8988T (cell line): ENCODE measurements at regions not wholly inside any gene's neighbourhood (a gene's known extent, or its start where the extent isn't known, plus 50 kb on each side); places are given as distances from the start of the nearest gene placed in this dataset.
"Not testable (repeated sequence)": the region's sequence is repeated elsewhere in the genome, so short reads cannot be mapped to it uniquely, and the experiment has no call there.

Experiments
- DNase-seq: peaks from one replicate; pipeline ENCODE4 v3.0.0; 2011

DNA sequence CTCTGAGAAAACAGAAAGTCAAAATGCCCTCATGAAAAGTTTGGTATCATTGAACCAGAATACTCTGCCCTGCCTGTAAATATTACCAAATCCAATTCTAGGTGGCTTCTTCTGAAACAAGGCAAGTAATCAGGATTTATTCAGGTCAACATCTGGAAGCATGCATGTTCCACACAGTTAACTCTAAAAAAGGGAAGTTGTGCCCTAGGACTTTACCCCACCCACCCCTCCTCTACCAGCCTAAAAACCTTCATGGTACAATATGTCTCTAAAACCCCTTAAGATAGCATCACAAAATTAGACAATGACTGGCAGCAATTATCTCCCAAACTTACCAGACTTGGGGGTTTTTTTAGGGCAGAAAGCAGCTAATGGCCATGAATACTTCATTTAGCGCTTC is 414.8 kb upstream of the SLC30A5 start:
- no peak for DNase-seq

DNA sequence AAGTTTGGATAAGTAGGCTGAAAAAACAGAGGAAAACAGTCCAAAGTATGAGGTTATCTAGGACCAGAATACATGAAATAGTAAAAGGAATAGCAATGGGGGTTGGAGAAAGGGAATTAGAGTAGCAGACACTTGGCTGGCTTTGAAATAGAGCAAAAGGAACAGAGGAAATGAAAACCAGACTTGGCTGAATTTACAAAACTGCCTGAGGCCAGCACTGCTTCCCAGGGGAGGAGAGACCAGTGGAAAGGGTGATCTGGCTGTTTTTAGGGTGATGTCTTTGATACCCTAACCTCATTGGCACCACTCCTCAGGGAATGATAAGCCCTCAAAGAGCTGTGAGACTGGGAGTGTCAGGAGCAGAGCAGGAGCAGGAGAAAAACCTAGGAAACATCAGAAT is 413.4 kb upstream of the SLC30A5 start:
- no peak for DNase-seq

- DNase-seq: no peak
Observed at GRCh38 chr5:68681929-68682328, 411.9 kb upstream of the SLC30A5 start.

GRCh38 chr5:68682400-68683160 is 411.2 kb upstream of the SLC30A5 start:
- no peak for DNase-seq

- no peak for DNase-seq
Observed at GRCh38 chr5:68683632-68684036, 410.2 kb upstream of the SLC30A5 start.

- DNase-seq: no peak
Observed at GRCh38 chr5:68685863-68686262, 408.0 kb upstream of the SLC30A5 start.

DNA sequence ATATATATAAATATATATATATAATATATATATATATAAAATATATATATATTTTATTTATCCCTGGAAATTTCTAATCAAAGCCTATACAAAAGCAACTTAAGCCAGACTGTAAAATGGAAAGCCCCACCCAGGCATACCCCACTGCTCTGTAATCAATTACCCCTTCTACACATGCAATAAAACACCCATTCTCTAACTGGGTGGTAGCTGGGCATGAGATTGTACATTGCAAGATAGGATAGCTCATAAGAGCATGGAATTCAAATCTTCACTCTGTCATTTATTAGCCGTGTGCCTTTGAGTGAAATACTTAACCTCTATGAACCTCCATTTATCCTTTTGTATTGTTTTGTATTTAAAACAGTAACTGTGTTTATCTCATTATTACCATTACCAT is 405.3 kb upstream of the SLC30A5 start:
- DNase-seq: no peak

GRCh38 chr5:68689010-68689409 is 404.8 kb upstream of the SLC30A5 start:
- DNase-seq: no peak

- DNase-seq: not testable (repeated sequence)
Observed at GRCh38 chr5:68691874-68692273, 401.9 kb upstream of the SLC30A5 start.

DNA sequence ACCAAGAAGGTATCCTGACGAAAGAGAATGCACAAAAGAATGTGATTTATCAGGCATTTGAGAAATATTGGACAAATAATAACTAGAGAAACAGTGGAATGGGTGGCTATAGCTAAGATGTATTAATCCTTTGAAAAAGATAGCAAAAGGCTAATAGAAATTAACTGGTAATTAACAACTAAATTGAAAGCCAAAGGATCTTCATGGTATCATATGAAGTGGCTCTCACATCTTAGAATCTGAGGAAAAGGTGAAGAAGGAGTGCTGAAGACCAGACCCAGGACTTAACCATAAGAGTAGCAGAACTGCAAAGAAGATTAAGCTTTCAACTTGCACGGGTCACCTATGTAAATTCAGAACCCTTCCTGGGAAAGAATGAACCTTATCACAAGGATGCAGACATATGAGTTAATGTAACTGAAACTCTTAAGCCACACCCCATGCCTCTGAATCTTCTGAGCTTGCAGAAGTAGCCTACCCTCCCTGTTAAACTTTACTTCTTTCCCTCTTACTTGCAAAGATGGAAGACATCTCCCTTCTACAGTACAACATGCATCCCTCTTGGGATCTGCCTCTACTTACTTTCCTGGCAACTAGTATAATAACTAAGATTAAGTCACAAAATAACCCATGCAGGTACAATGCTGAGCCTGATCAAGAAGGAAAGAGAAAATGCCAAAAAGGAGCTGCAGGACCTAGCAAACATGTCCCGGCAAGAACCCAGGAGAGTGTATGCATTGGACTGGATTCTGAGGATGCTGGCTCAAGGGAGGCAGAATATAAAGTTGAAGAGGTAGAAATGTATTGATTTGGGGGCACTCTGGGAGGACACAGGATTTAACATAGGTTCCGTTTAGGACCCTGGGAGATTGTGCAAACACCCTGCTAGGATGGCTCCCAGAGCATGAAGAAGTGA is 395.5 kb upstream of the SLC30A5 start:
- DNase-seq: no peak

GRCh38 chr5:68699966-68700365 is 393.8 kb upstream of the SLC30A5 start:
- no peak for DNase-seq

DNA sequence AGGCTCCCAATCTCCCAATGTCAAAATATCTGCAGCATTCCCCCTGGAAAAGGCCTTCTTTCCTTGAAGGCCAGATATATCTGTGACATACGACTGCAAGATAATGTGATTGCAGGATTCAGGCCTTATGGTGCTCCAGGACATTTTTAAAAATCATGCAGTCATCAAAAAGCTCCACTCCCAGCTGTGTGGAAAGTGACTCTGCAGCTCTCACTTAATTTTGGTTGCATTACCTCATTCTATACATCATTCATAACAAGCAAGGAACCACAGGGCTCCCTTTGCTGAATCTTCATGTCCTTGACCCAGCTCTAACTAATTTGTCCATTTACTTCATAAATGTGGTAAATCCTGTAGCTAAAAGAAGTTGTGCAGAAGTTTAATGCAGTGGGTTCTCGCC is 386.2 kb upstream of the SLC30A5 start:
- no peak for DNase-seq

DNA sequence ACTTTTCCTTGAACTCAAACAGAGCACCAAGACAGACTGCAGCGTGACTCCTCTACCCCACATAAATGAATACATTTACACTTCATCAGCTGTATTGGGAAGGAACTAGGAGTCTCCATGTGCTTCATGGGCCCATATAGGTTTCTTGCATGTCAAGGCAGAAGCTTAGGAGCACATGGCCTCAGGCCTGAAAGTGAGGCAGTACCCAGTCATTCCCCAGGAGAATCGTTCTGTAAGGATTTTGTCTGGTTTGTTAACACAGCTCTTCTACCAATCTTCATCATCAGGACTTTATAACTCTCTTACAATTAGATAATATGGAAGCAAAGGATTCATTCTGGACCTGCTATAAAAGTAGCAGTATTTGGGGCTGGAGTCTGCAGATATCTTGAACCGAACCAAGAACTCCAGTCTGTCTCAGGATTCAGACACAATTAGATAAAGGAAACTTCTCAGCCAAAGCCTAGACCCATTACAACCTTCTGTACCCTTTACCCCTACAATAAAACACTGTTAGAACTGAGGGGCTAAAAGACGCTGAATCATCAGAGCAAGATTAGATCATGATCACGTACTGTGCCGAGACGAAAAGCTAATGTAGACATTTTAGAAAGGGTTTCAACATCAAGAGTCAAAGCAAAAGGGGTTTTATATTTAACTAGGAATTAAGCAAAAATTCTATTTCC is 385.5 kb upstream of the SLC30A5 start:
- no peak for DNase-seq

- no peak for DNase-seq
Observed at GRCh38 chr5:68708842-68709170, 385.0 kb upstream of the SLC30A5 start.

- no peak for DNase-seq
Observed at GRCh38 chr5:68709239-68709638, 384.6 kb upstream of the SLC30A5 start.

DNA sequence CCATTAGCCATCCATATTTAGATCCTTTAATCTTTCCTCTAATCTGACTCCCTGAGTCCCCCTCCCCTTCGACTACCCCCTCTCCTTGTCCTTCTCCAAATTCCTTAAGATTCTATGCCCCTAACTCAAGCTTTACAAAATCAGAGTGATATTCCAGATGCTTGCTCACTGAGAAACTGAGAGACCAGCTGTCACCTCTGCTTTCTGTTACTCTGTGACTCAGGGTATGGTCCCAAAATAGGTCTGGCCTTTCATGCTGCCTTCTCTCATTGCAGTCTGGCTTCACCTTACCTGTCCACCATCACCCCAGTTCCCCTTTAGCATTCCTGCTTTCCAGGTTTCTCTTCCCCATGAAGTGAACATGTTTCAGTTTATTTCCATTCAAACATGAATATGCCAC is 383.3 kb upstream of the SLC30A5 start:
- DNase-seq: no peak

- no peak for DNase-seq
Observed at GRCh38 chr5:68711293-68712200, 382.3 kb upstream of the SLC30A5 start.

- no peak for DNase-seq
Observed at GRCh38 chr5:68714810-68715209, 379.0 kb upstream of the SLC30A5 start.

DNA sequence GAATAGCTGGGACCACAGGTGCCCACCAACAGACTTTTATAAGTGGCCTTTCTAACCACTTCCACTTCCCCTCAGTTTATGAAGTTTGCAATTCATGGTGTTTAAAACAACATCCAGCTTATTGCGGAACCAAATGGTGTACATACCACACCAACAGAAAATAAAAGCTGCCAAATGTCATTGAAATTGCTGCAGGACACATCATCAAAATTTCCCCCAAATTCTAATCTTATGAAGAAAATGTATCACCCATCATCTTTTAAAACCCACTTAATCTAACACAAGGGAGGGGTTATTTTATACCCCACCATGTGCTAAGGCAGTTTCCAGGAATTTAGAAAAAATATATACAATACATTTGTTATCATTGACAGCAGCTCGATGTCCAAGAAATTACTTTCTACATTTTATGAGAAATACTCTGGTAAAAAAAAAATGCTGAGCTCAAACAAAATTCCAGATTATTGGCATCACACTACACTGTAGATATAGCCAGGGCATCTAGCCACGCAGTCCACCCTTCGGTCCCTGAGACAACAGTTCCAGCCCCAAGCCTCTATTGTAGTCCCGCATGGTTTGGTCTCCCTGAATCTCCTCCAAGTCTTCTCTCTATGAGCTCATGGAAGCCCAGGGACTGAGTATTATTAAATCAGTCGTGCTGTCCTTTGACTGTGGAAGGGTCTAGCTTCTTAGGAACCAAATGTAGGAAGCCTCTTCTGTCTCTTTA is 372.8 kb upstream of the SLC30A5 start:
- no peak for DNase-seq

GRCh38 chr5:68722357-68722756 is 371.5 kb upstream of the SLC30A5 start:
- no peak for DNase-seq

GRCh38 chr5:68725905-68726683 is 367.7 kb upstream of the SLC30A5 start:
- DNase-seq: no peak
